ENCODE measurements at regions not wholly inside any gene's neighbourhood (a gene's known extent, or its start where the extent isn't known, plus 50 kb on each side); places are given as distances from the start of the nearest gene placed in this dataset.

DNA sequence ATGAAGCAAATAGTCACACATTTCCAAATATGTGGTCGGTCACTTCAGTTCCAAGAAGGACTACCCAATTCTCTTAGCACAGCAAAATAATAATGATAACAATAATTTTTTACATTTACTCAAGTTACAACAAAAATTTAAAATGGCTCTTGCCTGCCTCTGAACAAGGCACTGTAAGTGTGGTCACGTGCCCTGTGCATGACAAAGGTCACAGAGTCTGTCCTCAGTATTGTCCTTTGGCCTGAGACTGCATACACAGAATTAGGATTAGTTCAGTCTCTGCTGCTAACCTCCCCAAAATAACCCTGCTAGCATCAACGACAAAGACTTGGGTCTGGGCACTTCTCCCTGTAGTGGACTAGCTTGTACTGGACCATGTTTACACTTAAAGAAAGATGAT lies 297.1 kb upstream of the DUSP10 start:
- DNase-seq (ENCODE audit: low spot score): no peak
- TF ChIP-seq, protein P1, sequence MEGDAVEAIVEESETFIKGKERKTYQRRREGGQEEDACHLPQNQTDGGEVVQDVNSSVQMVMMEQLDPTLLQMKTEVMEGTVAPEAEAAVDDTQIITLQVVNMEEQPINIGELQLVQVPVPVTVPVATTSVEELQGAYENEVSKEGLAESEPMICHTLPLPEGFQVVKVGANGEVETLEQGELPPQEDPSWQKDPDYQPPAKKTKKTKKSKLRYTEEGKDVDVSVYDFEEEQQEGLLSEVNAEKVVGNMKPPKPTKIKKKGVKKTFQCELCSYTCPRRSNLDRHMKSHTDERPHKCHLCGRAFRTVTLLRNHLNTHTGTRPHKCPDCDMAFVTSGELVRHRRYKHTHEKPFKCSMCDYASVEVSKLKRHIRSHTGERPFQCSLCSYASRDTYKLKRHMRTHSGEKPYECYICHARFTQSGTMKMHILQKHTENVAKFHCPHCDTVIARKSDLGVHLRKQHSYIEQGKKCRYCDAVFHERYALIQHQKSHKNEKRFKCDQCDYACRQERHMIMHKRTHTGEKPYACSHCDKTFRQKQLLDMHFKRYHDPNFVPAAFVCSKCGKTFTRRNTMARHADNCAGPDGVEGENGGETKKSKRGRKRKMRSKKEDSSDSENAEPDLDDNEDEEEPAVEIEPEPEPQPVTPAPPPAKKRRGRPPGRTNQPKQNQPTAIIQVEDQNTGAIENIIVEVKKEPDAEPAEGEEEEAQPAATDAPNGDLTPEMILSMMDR (IDR thresholded peaks at IDR 0.05; ENCODE audit: extremely low read depth, missing control alignments): no peak

DNA sequence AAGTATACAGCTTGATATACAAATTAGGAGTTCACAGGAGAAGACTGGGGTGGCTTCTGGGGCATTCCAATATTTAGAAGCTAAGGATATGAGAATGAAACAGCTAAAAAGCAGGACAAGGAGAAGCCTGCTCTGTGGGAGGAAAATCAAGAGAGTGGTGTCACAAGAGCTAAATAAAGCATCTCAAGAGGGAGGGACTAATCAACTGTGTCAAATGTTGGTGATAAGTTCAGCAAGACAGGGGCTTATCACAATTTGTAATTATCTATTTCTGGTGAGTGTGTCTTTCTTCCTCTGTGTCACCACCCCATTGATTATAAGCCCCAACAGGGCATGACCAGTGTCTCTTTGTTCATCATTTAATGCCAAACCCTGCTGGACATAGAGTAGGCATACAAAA lies 295.8 kb upstream of the DUSP10 start:
- no peak for DNase-seq (ENCODE audit: low spot score)
- TF ChIP-seq, protein P1 (IDR thresholded peaks at IDR 0.05; ENCODE audit: extremely low read depth, missing control alignments): no peak

DNA sequence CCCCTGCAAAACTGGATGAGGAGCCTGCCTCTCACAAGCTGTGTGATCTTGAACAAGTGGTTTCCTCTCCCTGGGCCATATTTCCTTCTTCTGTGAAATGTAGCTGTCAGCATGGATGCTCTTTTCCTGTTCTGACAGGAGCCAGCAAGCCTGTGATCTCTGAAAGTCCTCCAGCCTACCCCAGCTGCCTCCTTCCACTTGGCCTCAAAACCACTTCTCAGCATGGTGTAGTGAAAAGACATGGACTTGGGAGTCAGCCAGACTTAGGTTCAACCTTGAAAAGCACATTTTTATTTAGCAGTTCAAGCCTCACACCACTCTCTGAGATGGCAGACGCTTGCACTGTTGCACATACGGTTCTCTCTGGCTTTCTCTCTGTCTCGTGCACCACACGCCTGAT lies 292.9 kb upstream of the DUSP10 start:
- no peak for DNase-seq (ENCODE audit: low spot score)

DNA sequence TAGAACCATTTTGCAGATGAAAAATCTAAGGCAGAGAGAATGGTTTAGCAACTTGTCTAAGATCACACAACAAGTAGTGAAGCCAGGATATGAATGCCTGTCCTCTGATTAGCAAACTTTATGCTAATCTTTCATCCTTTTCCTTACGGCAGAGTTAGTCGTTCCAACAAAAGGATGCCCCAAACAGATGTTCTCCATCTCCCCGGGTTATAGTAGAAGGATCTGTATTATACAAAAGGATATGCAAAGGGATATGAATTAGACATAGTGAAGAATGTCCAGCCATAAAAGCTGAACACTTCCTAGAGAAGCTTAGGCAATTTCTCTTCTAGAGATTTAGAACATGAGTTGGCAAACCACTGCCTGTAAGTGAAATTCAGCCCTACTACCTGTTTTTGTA lies 291.6 kb upstream of the DUSP10 start:
- TF ChIP-seq, protein P1 (IDR thresholded peaks at IDR 0.05; ENCODE audit: extremely low read depth, missing control alignments): no peak
- DNase-seq (ENCODE audit: low spot score): no peak

More for the DNA sequence above, 292.9 kb upstream of the DUSP10 start:
- TF ChIP-seq, protein P1 (IDR thresholded peaks at IDR 0.05; ENCODE audit: extremely low read depth, missing control alignments): no peak

DNA sequence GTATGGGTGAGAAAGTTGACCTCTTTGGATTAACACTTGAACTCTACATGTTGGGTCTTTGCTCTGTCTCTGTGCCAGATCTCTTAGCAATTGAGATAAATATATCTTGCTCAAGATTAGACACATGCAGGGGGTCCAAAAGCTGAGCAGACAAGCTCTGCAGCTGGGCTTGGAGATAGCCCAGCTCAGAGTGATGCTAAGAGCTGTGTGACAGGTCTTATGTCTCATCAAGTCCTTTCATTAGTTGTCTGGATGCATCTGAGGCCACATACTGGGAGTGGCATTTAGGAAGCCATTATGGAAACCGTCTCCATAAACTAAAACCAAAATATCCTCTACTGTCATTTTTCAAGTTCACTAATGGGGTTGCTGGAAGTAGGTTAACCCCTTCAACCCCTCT lies 289.4 kb upstream of the DUSP10 start:
- no peak for DNase-seq (ENCODE audit: low spot score)
- TF ChIP-seq, protein P1 (IDR thresholded peaks at IDR 0.05; ENCODE audit: extremely low read depth, missing control alignments): no peak

DNA sequence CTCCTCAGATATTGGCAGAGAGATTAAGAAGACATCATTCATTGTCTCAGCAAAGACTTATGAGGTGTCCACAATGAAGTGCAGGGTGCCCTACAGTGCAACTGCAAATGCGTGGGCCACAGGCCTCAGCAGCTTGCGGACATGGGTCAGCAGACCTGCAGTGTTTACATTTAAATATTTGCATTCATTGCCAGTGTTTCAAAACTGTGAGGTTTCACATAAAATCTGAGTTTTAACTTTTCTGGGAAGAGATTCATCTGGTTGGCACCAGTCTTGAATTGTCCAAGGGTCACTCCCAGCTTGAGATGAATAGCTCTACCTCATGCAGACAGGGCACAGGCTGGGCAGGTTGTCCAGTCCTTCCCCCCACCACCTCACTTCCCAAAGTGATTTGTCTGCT lies 286.8 kb upstream of the DUSP10 start:
- TF ChIP-seq, protein P1 (IDR thresholded peaks at IDR 0.05; ENCODE audit: extremely low read depth, missing control alignments): no peak
- DNase-seq (ENCODE audit: low spot score): no peak

DNA sequence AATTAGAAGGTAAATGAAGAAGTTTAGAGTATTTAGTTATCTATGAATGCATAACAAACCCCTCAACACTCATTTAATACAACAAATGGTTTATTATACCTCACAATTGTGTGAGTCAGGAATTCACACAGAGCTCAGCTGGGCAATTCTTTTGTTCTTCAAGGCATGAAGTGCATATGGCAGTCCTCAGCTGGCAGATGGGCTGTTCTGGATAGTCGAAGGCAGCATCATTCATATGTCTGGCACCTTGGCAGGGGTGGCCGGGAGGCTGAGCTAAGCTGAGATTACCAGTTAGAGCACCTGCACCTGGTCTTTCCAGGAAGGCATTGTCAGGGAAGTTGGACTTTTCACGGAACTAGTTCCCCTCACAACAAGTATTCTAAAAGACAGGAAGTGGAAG lies 286.2 kb upstream of the DUSP10 start:
- DNase-seq (ENCODE audit: low spot score): no peak
- TF ChIP-seq, protein P1 (IDR thresholded peaks at IDR 0.05; ENCODE audit: extremely low read depth, missing control alignments): no peak

Data from GM20000 (cell line).